GM18867 (cell line): ENCODE measurements at regions not wholly inside any gene's neighbourhood (a gene's known extent, or its start where the extent isn't known, plus 50 kb on each side); places are given as distances from the start of the nearest gene placed in this dataset.
A peak's percentile ranks its signal among the peaks of the same experiment; 100 is the strongest.

Experiments
- ATAC-seq: cut with Tn5 transposase; IDR thresholded peaks from one replicate; pipeline ENCODE4 v1.9.1; 2021; ENCODE audit warnings: mild to moderate bottlenecking, moderate library complexity; ENCODE audit not compliant: unreplicated experiment

DNA sequence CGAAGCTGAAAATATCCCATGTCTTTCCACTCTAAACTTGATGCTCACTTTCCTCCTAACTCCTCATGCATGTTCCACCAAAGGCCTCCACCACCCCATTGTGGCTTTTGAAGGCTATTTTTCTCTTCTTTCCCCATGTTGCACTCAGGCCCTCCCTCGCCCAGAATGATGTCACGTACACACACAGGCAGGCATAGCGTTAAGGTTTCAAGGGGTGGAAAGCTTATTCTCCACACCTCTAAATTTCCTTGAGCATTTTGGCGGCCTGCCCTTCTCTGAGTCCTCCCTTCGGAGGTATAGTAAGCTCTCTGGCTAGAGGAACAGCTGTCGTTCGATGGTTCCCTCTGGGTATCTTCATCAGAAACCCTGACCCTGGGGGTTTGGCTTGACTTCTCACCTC, 673.5 kb downstream of the ACTL7B start:
- ATAC-seq: peak; percentile 13

DNA sequence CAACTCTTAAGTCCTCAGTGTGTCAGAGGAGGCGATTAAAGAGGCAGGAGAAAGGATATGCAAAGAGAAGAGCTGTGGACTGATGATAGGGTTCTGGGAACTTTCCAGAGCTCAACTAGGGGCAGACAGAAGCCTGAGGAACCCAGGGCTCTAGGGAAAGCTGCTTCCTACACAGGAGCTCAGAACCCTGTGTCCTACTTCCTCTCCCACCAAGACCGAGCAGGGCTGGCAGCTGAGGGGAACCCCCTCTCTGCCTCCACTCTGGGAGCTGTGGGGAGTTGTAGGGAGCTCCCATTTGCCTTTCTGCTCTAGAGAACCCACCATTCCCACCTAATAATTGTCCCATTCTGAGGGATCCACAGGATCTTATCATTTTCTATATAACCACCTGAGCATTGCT, 674.3 kb downstream of the ACTL7B start:
- ATAC-seq: no peak

DNA sequence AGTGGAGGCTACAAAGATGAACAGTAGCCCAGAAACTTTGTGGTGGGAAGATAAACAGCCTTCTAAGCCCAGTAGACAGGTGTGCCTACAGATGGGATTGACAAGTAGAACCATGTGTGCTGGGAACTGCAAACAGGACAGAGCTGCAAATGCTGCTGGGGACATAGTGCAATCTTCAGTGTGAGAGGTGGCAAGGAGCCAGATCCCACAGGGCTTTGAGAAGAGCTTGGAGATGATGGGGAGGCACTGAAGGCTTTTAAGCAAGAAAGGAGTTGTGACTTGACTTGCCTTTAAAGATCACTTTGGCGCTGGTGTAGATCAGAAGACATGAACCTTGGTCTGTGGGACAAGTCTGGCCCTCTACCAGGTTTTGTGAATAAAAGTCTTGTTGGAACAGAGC, 675.2 kb downstream of the ACTL7B start:
- ATAC-seq: no peak

DNA sequence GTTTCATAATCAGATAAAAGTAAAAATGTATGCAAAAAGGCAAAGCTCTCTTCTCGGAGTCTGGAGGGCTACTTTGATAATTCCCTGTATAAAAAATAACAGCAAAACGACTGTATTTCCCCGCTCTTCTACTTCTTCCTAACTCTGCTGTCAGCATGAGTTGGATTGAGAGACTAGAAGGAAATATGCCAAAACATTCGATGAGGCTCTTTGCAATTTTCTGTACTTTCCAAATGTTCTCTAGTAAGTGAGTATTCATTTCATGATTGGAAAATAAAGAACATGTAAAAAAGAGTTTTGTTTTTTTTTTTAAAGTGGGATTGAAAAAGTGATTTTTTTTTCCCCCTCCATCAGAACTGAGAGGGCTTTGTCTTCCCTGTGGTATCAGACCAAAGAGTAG, 677.5 kb downstream of the ACTL7B start:
- ATAC-seq: no peak

DNA sequence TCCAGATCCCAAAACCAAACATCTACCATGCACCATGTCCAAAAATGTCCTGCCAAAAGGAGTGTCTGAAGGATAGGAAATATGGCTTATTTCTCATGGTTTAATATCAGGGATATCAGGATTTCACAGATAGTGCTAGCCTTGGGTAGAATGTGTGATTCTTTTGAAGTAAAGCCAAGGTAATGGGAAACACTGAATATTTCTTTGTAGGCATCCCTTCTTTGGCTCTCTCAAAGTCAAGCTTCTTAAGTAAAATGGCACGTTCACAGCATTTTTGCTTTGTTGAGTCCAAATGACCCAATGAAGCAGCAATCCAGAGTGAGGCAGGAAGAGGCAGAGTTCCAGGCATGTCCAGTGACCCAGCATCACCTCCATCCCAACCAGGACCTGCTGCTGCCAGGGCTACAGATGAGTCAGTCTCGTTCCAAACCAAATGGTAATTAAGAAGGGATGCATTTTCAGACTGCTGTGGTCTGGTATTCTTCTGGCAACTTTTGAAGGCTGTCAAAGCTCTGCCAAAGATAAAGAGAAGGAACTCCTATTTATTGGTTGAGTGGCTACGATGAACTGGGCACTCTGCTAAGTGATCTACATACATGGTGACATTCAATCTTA, 678.8 kb upstream of the KLF4 start:
- ATAC-seq: no peak

DNA sequence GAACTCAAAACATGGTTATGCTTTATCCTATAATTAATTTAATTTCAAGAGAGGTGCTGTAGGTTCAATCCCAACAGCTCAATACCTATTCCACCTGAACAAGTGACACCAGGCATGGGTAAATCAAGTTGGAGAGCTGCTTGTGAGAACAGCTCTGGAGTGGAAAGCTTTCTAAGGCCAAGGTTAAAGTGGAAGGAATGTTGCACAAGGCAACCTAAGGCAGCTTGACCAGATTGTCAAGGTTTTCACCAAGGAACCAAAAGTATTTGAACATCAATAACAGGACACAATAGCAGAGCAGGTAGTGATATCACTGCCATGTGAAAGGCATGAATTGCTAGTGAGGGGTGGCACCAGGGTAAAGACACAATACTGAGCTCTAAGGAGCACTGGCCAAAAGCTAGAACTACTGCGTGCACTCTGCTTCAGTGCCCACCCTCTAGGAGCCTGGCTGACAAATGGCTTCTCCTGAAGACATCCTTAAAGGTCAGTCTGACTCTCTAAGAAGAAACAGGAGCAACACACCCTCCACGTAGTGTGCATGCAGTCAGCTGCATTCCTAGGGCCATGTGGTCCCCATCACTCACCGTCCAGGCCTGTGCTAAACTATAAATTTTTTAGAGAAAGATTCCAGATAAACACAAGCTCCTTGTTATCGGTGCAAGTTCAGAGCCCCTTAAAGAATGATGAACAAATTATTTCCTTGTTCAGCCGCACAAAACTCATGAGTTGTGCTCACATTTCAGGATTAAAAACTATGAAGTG, 677.7 kb upstream of the KLF4 start:
- ATAC-seq: no peak

DNA sequence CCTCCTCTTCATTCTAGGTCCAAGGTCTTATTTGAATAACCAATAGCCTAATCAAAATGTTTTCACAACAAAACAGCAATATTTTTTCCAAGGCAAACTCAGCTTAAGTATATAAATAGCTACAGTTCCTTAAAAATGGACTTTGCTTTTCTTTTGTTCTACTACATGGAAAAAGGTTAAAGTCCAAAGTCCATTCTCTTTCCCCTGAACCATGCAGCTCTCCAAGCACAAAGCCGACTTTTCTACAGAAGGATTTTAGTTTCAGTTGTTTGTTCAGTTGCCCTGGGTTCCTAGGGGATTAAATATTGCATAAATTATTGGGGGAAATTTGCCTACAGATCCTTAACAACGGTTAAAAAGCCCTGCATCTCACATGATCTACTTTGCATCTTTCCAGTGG, 677.0 kb upstream of the KLF4 start:
- no peak for ATAC-seq

DNA sequence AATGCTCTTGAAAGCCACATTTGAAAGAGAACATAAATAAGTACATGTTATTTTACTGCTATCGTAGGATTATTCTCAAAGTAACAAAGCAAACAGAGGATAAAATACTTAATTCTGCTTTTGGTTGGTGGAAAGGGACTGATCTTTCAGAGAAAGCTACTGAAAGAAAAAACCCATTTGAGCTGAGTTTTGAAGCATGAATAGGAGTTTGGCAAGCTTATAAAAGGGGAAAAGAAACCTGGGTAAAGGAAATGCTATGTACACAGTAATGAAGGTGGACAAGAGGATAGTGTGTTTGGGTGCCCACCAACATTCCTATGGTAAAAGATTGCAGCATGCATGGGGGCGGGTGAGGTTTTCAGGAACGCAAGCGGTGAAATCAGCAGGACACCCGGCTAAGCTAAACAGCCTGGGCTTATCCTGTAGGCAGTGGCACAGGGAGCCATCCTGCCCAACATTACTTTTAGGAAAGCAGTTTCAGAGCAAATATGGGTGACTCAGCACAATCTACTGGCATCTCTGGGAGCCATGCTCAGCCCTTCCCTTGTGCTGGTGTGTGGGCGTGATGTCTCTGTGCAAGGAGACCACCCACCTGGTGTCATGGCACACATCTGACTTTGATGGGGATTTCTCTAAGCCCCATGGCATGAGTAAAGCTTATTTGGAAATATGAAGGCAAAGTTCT, 673.9 kb upstream of the KLF4 start:
- ATAC-seq: no peak

DNA sequence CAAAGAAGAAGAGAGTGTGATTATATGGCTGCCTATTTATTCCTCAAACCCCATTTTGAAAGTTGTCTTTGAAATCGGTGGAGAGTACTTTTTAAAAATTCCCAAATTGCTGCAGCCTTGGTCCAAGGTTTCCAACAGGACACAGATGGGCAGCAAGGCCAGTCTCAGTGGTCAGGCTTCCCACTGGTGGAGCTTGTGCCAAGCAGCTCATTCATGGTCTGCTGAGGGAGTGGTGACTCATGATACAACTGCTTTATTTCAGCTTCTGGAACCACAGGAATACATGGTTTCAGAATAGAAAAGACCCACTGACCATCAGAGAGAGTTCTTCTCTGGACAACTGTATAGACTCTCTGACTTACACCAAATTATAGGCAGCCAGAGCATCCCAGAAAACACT, 673.1 kb upstream of the KLF4 start:
- ATAC-seq: no peak

DNA sequence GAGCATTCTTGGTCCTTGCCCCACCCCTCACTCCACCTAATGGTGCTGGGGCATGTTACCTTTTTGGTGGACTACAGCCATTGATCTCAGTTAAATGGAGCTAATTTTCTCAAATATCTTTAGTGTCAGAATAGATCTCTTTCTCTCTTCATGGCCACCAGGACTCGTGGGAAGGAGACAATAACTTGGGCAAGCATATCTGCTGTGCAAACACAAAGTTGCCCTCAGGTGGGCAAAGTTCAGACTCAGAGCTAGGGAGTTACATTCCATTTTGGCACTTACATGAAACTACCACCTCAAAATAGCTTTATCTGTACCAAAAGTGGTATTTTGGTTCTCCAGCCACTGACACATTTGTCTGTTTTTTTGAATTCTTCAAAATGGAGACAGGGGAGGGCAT, 671.9 kb upstream of the KLF4 start:
- ATAC-seq: no peak

DNA sequence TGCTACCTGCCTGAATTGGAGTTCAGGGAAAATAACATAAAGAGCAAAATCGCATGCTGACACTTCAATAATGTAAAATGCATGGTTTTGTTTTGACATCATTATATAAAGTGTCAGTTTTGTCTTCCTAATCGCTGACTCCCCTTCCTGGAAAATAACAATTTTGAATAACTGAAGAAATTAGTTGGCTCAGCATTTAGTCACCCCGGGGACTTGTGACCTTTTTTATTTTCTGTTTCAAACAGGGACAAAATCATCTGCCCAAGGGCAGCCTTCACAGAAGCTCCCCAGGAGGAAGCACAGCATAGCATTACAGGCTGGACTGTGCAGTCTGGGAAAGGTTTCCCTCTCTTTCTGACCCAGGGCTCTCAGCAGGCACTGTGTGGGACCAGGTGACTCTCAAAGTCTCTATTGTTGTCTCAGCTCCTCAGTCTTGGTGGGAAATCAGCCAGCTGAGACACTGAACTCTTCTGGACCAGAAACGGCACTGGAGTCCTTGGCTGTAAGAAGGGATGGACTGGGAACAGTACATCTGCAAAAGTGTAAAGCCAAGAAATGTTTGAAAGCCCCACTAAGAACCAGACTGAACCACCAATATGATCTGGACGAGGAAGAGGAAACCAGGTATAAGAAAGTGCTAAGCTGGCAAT, 671.3 kb upstream of the KLF4 start:
- ATAC-seq: no peak

DNA sequence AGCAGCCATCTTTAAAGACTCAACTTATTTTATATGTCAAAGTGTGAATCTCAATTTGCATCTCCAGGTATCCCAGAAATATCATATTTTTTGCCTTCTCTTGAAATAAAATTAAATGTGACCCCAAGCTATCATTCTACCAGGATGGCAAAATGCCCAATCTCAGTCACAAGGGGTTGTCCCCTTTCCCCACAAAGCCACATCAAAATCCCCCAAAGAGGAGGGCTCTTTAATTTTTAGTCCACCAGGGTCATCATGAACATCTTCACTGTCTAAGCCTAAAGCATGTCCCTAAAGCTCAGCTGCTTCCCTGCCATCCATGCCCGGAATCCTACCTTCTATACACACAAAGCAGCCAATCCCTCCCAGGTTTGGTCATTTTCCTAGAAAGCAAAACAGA, 670.5 kb upstream of the KLF4 start:
- ATAC-seq: no peak

DNA sequence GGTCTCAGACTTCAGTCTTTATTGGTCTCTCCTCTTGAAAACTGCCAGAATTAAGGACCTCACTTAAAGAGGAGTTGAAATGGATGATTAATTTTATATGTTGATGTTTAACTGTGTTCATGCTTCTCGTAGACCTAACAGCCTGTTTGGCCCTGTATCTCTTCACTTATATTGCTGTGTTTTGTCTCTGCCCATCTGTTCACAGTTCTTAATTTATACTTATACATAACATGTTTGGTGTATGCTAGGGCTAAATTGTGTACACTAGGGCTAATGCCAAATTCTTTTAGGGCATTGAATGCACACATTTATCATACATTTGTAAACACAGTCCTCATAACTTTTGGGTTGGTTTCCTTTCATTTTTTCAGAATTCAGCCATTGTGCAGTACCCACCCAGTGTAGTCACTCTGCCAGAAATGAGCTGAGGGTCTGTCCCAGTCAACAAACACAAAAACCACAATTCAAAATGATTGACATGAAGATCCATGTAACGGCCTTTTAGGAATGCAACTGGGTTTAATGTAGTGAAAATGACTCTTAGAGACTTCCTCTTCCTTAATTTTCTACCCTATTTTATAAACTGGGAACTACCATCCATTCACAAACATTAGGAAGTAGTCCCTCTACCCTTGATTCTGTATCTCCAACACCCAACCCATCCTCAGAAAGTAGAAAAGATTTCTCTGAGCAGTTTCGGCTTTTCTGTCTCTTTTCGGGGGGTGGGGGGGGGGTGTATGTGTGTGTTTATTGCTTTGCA, 668.8 kb upstream of the KLF4 start:
- no peak for ATAC-seq

DNA sequence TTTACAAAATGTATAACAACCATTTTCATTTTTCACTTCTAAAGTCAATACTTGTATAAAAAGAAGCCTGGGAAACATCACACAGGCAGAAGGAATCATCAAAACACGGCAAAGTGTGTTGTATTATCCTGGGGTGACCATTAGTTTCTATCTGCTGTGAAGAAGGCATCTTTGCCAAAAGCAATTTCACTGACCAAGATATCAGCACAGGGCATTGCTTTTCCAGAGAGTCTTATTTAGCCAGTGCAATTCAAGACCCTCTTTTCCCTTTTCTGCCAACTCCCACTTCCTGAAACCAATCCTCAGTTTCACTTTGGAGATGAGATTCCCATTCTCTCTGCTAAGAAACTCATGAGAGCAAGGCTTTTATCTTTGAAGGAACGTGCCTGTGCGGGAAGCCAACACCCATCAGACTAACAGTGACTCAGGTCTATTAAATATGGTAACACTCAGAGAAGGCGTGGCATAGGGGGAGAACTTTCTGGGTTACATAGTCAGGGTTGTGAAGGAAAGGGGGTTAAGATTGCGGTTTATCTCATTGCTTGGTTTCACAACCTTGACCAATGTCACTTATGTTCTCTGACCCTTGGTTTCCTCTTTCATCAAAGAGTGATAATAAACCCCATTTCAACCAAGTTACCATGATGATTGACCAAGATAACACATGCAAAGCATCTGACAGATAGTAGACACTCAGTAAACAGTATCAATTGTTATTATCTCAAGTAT, 666.9 kb upstream of the KLF4 start:
- ATAC-seq: peak; percentile 69

DNA sequence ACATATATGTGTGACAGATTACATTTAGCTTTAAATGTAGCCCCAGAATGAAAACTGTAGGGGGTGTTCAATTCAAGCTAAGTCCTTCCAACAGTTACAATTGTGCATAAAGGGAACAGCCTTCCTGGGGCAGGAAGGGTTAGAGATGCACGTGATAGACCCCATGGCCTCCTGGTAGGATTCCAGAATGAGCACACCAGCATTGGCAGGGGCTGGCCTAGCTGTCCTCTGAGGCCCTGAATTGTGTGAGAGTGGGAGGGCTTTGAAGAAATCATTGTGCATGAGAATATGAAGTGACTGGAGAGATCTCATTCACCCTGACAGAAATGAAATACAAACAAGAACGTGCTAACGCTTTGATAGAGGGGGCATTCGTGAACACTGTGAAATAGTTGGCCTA, 663.8 kb upstream of the KLF4 start:
- ATAC-seq: no peak

DNA sequence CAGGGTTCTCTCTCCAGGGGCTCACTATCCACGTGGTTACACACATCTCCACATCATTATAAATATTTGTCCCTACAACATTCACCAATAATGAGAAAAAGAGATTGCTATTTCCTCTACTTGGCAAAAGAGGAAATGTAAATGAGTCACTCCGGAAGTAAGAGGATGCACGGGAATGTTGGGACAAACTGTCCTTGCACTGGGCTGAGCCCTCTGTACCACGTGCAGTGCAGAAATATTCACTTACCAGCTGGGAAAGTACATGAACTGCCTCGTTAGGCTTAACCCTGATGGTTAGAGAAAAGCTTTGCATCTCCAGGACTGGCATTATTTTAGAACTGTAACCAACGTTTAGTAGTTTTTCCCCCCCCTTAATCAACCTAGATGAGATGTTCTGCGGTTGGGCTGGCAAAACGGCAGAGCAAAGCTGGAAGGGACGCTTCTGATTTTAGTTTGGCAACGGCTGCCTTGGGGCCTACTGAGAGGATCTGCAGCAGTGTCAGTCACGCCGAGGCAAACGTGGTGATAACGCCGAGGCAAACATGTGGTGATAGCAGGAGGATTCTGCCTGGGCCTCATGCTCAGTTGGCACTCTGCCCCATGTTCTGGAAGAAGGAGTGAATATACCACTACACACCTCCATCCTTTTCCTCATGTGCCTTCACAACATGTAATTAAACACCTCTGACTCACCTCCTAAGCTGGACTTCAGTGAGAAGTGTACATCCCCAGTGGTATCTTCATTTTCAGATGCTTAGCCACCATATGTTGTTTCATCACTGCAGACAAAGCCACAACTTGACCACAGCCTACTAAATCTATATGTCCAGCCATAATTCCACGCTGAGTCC, 661.4 kb upstream of the KLF4 start:
- ATAC-seq: no peak

DNA sequence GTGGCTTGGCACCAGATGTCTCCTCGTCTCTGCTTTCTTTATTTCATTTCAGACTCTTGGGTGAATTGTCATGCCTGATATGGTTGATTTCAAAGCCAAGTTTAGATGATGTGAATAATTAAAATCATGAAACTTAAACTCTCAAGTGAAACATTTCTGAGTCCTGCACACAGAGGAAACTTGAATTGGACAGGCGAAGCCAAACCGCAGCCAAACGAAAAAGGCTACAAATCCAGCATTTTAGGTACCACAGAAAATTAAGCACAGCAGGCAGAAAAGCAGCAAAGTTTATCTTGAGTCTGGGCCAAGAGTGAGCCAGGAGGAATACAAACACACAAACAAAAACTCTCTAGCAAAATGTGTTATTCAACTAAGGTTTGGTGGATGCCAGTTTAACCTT, 659.8 kb upstream of the KLF4 start:
- no peak for ATAC-seq

DNA sequence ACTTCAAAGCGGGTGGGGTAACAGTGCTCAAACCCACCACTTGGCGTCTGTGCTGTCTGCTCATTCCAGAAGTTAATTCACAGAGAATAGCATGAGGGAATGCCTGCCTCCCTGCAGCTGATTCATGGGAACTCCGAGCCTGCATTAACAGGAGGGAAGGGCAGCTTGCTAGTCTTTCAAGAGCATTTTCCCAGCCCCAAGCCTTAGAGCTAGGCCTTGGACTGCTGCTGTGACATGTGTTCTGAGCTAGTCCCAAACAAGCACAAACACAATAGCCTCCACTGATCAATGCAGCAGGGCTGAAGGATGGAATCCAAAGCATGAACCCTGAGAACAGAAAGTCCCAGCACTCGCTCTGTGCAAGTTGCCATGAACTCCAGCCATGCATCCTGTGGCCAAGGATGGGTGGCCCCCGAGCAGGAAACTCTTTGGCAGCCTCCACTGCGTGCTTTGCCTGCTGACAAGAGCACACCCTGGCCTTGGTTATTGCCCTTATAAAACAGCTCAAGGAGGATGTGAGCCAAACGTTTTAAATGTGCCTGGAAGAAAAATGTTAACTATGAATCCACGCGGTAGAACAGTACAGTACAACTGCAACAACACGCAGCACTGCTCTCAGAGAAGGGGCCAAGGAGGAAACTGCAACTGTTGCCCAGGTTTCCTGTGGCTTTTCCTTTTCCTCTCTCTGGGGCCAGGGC, 653.1 kb upstream of the KLF4 start:
- ATAC-seq: no peak

DNA sequence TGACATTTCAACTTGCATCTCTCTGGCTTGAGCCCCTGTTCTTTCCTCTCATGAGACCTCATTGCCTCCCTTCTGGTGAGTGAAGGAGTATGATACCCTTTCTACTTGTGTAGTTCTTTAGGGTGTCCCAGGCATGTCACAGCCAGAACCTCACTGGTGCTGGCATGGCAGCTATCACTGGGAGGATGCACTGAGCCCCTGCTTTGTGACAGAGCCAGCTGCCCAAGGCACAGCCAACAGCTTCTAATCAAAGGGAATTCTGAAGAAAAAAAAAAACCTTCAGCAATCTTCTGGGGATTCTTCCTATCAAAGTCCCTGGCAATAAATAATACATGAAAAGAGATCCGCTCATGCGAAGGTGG, 652.6 kb upstream of the KLF4 start:
- no peak for ATAC-seq
